Kidney epithelial cell (primary cell): ENCODE measurements at regions not wholly inside any gene's neighbourhood (a gene's known extent, or its start where the extent isn't known, plus 50 kb on each side); places are given as distances from the start of the nearest gene placed in this dataset.

Source experiments
- DNase-seq: peaks from one replicate; pipeline ENCODE4 v3.0.0-alpha.2; 2010; ENCODE audit warnings: low read depth
- H3K27me3 ChIP-seq: 2 replicates; pipeline ENCODE4 v1.6.0; 2011; ENCODE audit warnings: low read length; ENCODE audit not compliant: control insufficient read depth, insufficient read depth
- H3K36me3 ChIP-seq: 2 replicates; pipeline ENCODE4 v1.5.1; 2011; ENCODE audit warnings: low read length; ENCODE audit not compliant: control insufficient read depth, insufficient read depth
- H3K4me3 ChIP-seq: 2 replicates; pipeline ENCODE4 v1.5.1; 2011; ENCODE audit warnings: low read depth, mild to moderate bottlenecking, control low read depth, low read length
- CTCF ChIP-seq: IDR thresholded peaks from 2 replicates; pipeline ENCODE4 v1.5.1; 2011; ENCODE audit warnings: mild to moderate bottlenecking, moderate library complexity, low read length, control low read depth, inconsistent platforms; ENCODE audit not compliant: insufficient read depth, poor library complexity, severe bottlenecking

- no peak for DNase-seq
- TF ChIP-seq CTCF, result no peak
- Histone ChIP-seq H3K4me3 (no peak overlapping the region), H3K36me3 (no peaks in the 10 kb centered on the region), H3K27me3 (no peaks in the 10 kb centered on the region)
Observed at GRCh38 chrX:7220121-7220520, 72.2 kb upstream of the PUDP start.

- no peak for TF ChIP-seq CTCF
- no peak overlapping the region for H3K4me3 ChIP-seq
- H3K36me3 ChIP-seq, result no peaks in the 10 kb centered on the region
- no peak for DNase-seq
- H3K27me3 ChIP-seq, result no peaks in the 10 kb centered on the region
Observed at GRCh38 chrX:7219153-7219705, 71.3 kb upstream of the PUDP start.

GRCh38 chrX:7218321-7219152 lies 70.6 kb upstream of the PUDP start:
- Histone ChIP-seq H3K27me3 (no peaks in the 10 kb centered on the region), H3K4me3 (no peak overlapping the region), H3K36me3 (no peaks in the 10 kb centered on the region)
- no peak for TF ChIP-seq CTCF
- no peak for DNase-seq

- no peak for TF ChIP-seq CTCF
- no peak overlapping the region for H3K4me3 ChIP-seq
- H3K36me3 ChIP-seq, result no peaks in the 10 kb centered on the region
- DNase-seq, result no peak
- H3K27me3 ChIP-seq, result no peaks in the 10 kb centered on the region
Observed at GRCh38 chrX:7216981-7217587, 69.1 kb upstream of the PUDP start.

- TF ChIP-seq CTCF, result no peak
Observed at GRCh38 chrX:7215842-7216241, 67.9 kb upstream of the PUDP start.

GRCh38 chrX:7214251-7214650 lies 66.3 kb upstream of the PUDP start:
- DNase-seq, result no peak
- H3K4me3 ChIP-seq, result no peak overlapping the region
- no peak for TF ChIP-seq CTCF
- no peaks in the 10 kb centered on the region for H3K27me3 ChIP-seq
- H3K36me3 ChIP-seq, result no peaks in the 10 kb centered on the region

More at GRCh38 chrX:7215842-7216241, 67.9 kb upstream of the PUDP start:
- no peak for DNase-seq
- Histone ChIP-seq H3K36me3 (no peaks in the 10 kb centered on the region), H3K27me3 (no peaks in the 10 kb centered on the region), H3K4me3 (no peak overlapping the region)
